AG04450 (cell line): ENCODE measurements at regions not wholly inside any gene's neighbourhood (a gene's known extent, or its start where the extent isn't known, plus 50 kb on each side); places are given as distances from the start of the nearest gene placed in this dataset.

Experiments
- CTCF ChIA-PET: fragments of 300-600, 350-600 bp; formaldehyde crosslinking; extraction: SDS; loops from one replicate; lab custom pipeline; 2022; ENCODE audit warnings: antibody characterized with exemption, inconsistent platforms; lab: Charles Lee
- POLR2A ChIA-PET: fragments of 350-600 bp; formaldehyde crosslinking; extraction: SDS; loops from one replicate; lab custom pipeline; 2021; ENCODE audit warnings: antibody characterized with exemption, inconsistent platforms; lab: Yijun Ruan, JAX
- DNase-seq: peaks from one replicate; pipeline ENCODE4 v3.0.0-alpha.2; 2011; ENCODE audit warnings: low read depth, low spot score
- H3K27ac ChIP-seq: one replicate; pipeline ENCODE4 v1.5.1; 2012; ENCODE audit warnings: low read depth, low read length, control low read depth
- H3K27me3 ChIP-seq: one replicate; pipeline ENCODE4 v1.6.0; 2012; ENCODE audit warnings: low read length; ENCODE audit not compliant: control insufficient read depth, insufficient read depth
- H3K4me3 ChIP-seq: 2 replicates; pipeline ENCODE4 v1.5.1; 2011; ENCODE audit warnings: mild to moderate bottlenecking, low read depth, low read length, control low read depth
- H3K9me3 ChIP-seq: 2 replicates; pipeline ENCODE4 v1.5.1; 2012; ENCODE audit warnings: low read length; ENCODE audit not compliant: control insufficient read depth, insufficient read depth
- TF ChIP-seq, protein P1 (sequence below): IDR thresholded peaks from 2 replicates; pipeline ENCODE4 v1.5.1; 2011; ENCODE audit warnings: low read depth, low read length, control low read depth, inconsistent platforms

DNA sequence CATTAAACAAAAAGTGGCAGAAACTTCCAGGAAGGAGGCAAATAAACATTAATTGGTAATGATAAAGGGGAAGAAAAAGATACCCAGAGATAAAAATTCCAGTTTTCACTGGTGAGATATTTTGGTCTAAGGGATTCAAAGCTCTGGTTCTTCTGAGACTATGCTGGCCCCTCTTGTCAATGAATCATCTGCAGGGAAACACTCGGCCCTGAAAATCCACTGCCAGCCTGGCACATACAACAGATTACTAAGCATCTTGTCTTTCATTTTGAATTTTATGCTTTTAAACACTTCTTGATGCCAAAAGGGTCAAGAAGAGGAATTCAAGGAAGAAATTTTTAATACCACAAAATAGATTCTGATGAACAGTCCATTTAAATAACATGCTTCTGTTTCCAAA is 1603.8 kb upstream of the ZEB2 start:
- H3K27me3 ChIP-seq = no peaks in the 10 kb centered on the region
- ChIA-PET POLR2A (no interaction called here), CTCF (no interaction called here)
- DNase-seq = no peak
- TF ChIP-seq, protein P1, sequence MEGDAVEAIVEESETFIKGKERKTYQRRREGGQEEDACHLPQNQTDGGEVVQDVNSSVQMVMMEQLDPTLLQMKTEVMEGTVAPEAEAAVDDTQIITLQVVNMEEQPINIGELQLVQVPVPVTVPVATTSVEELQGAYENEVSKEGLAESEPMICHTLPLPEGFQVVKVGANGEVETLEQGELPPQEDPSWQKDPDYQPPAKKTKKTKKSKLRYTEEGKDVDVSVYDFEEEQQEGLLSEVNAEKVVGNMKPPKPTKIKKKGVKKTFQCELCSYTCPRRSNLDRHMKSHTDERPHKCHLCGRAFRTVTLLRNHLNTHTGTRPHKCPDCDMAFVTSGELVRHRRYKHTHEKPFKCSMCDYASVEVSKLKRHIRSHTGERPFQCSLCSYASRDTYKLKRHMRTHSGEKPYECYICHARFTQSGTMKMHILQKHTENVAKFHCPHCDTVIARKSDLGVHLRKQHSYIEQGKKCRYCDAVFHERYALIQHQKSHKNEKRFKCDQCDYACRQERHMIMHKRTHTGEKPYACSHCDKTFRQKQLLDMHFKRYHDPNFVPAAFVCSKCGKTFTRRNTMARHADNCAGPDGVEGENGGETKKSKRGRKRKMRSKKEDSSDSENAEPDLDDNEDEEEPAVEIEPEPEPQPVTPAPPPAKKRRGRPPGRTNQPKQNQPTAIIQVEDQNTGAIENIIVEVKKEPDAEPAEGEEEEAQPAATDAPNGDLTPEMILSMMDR = no peak
- H3K27ac ChIP-seq = no peak overlapping the region
- no peaks in the 10 kb centered on the region for H3K9me3 ChIP-seq
- no peak overlapping the region for H3K4me3 ChIP-seq

DNA sequence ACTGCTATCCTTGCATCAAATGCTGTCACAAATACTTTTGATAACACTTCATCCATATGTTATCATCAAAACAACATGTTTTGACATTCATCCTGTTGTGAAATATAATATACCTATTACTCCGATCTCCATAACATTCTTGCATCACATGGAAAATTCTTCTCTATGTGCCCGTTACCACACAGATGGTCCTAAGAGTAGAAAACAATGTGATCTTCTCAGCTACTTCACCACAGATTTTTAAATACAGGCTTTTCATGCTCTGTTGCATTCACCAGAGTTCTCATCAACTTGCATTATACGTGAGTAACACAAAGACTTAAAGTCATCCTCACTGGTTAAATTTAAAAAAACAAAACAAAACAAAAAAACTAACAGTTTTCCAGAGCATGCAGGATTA is 1603.3 kb upstream of the ZEB2 start:
- POLR2A ChIA-PET = no interaction called here
- CTCF ChIA-PET = no interaction called here
- DNase-seq = no peak

DNA sequence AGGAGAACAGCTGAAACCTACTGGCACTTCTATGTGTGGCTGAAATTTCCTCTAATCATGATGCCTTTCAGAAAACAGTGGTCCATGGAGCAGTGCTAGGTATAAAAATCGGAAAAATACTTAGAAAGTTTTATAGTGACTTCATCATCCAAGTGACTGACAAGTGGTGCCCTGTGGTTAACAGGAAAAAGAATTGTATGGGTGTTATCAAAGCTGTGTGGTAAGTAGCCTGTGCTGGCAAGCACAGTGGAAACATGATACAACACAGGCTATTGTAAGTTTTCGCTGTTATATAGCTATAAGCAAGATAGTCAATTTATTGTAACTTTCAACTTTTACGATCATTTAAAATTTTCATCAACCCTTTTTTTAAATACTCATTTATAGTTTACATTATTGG is 1599.7 kb upstream of the ZEB2 start:
- Histone ChIP-seq H3K4me3 (no peak overlapping the region), H3K9me3 (no peaks in the 10 kb centered on the region), H3K27ac (no peak overlapping the region), H3K27me3 (no peaks in the 10 kb centered on the region)
- CTCF ChIA-PET = no interaction called here
- POLR2A ChIA-PET = no interaction called here
- TF ChIP-seq, protein P1 = no peak
- no peak for DNase-seq

More for the DNA sequence above, 1603.3 kb upstream of the ZEB2 start:
- TF ChIP-seq, protein P1 = no peak
- H3K27me3 ChIP-seq = no peaks in the 10 kb centered on the region
- no peak overlapping the region for H3K27ac ChIP-seq
- H3K4me3 ChIP-seq = no peak overlapping the region
- H3K9me3 ChIP-seq = no peaks in the 10 kb centered on the region

DNA sequence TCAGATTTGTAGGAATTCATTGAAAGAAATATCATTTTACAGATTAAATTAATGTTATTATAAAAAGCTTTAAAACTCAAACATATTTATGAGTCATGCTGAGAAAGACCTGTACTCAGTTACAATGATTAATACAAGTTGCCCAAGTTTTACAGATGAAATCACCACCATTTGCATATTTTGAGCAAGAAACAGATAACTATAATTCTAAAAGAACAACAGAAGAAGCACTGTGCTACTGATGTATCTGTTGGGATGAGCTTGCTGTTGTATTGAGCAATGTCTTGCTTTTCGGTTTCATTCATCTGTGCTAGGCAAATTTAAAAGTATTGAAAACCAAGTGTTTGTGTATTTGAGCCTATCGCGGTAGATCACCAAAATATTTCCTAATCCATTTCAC is 1589.1 kb upstream of the ZEB2 start:
- Histone ChIP-seq H3K9me3 (no peaks in the 10 kb centered on the region), H3K27me3 (no peaks in the 10 kb centered on the region), H3K27ac (no peak overlapping the region), H3K4me3 (no peak overlapping the region)
- POLR2A ChIA-PET = no interaction called here
- CTCF ChIA-PET = interaction anchor here (0.6 kb wide), 1 partner anchor 13 kb away, joined by 6 read pairs; no protein-coding TSS in a partner anchor
- TF ChIP-seq, protein P1 = no peak
- no peak for DNase-seq

DNA sequence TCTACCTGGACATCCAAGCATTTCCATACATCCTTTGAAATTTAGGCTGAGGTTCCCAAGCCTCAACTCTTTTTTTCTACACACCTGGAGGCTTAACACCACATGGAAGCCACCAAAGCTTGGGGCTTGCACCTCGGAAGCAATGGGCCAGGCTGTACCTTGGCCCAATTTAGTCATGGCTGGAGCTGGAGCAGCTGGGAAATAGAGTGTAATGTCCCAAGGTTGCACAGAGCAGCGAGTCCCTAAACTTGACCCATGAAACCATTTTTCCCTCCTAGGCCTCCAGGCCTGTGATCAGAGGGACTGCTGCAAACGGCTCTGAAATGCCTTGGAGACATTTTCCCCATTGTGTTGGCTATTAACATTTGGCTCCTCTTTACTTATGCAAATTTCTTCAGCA is 1574.3 kb upstream of the ZEB2 start:
- H3K4me3 ChIP-seq = no peak overlapping the region
- CTCF ChIA-PET = no interaction called here
- DNase-seq = no peak
- peaks cover 9% of the 10 kb centered on the region; the same call in 1 of the 2 replicates for H3K9me3 ChIP-seq
- H3K27ac ChIP-seq = no peak overlapping the region
- H3K27me3 ChIP-seq = no peaks in the 10 kb centered on the region
- POLR2A ChIA-PET = no interaction called here
- TF ChIP-seq, protein P1 = no peak
